ENCODE measurements at regions not wholly inside any gene's neighbourhood (a gene's known extent, or its start where the extent isn't known, plus 50 kb on each side); places are given as distances from the start of the nearest gene placed in this dataset.
A peak's percentile ranks its signal among the peaks of the same experiment; 100 is the strongest.

DNA sequence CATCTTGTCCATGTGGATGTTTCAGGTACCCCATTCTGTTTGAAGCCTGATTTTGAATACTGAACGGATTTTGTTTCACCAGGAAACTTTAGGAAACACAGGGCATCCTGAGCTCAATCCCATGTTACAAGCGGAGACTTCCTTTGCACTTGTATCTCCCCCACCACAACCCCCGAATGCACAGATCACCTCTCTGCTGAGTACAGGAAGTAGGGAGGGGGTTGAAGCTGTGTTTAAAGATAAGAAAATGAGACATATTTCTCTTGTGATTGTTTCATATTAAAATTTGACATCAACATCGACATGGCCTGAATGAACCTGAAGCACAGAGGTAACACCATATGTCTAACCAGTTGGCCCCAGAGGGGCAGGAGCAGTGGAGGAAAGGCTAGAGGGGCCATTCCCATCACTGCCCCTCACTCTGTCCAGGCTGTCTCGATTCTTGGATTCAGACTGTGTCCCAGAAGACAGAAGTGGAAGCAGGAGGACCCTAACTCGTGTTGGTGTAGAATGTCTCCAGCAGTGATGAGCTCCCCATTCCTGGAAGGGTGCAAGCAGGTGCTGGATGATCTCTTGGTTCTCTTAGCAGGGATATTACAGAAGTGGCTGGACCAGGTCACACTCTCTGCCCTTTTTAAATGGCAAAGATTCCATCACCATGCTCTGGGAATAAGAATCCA, 59.6 kb upstream of the IQSEC1 start:
- FAIRE-seq (no peak), DNase-seq (ENCODE audit: insufficient read length, low spot score) (no peak)
- TF ChIP-seq POLR2AphosphoS5 (IDR thresholded peaks at IDR 0.05; ENCODE audit: low read depth, low read length) (no peak), PAX5 (IDR thresholded peaks at IDR 0.05; ENCODE audit: insufficient read depth, low read length, severe bottlenecking) (no peak), SPI1 (IDR thresholded peaks at IDR 0.05; ENCODE audit: low read depth, low read length) (no peak), POLR2A (IDR thresholded peaks at IDR 0.05; ENCODE audit: low read depth, low read length) (no peak), TAF1 (IDR thresholded peaks at IDR 0.05; ENCODE audit: low read depth, low read length) (no peak), POU2F2 (IDR thresholded peaks at IDR 0.05; ENCODE audit: low read depth, low read length) (no peak)

DNA sequence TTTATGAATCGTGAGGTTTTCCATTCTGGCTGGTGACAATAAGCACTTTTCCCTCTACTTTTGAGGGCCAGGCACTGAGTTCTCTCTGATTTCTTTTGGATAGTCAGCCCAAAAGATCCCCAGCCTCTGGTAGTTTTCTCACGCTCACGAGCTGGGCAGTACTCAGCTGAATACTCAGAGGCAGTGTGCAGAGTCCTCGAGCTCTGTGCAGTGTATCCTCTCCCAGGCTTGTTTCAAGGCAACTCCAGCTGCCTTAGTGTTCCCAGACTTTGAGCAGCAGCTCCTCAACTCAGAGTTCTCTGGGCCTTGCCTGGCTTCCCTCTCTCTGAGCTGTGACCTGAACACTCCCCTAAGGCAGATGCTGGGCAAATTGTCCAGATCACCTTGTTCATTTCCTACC, 59.1 kb upstream of the IQSEC1 start:
- no peak for TF ChIP-seq TAF1 (IDR thresholded peaks at IDR 0.05; ENCODE audit: low read depth, low read length)
- TF ChIP-seq PAX5 (IDR thresholded peaks at IDR 0.05; ENCODE audit: insufficient read depth, low read length, severe bottlenecking) = no peak
- no peak for TF ChIP-seq SPI1 (IDR thresholded peaks at IDR 0.05; ENCODE audit: low read depth, low read length)
- TF ChIP-seq POLR2AphosphoS5 (IDR thresholded peaks at IDR 0.05; ENCODE audit: low read depth, low read length) = no peak
- no peak for TF ChIP-seq POU2F2 (IDR thresholded peaks at IDR 0.05; ENCODE audit: low read depth, low read length)
- no peak for TF ChIP-seq POLR2A (IDR thresholded peaks at IDR 0.05; ENCODE audit: low read depth, low read length)
- FAIRE-seq (no peak), DNase-seq (ENCODE audit: insufficient read length, low spot score) (no peak)

DNA sequence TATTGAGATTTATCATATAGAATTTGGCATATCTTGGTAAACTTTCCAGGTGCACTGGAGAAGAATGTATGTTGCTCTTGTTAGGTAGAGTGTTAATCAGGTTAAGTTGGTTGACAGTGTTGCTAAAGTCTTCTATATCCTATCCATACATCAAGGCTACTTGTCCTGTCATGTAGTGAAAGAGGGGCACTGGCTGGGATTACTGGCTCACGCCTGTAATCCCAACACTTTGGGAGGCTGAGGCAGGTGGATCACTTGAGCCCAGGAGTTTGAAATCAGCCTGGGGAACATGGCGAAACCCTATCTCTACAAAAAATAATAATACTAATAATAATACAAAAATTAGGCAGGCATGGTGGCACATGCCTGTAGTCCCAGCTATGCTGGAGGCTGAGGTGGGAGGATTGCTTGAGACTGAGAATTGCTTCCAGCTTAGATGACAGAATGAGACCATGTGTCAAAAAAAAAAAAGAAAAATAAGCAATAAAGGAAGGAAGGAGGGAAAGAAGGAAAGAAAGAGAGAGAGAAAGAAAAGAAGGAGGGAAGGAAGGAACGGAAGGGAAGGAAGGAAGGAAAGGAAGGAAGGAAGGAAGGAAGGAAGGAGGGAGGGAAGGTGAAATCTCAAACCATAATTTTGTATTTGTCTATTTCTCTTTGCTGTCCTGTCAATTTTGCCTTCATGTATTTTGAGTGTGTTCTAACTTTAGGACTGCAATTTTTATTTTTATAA, 57.4 kb upstream of the IQSEC1 start:
- TF ChIP-seq TAF1 (IDR thresholded peaks at IDR 0.05; ENCODE audit: low read depth, low read length) (no peak), POLR2A (IDR thresholded peaks at IDR 0.05; ENCODE audit: low read depth, low read length) (no peak), SPI1 (IDR thresholded peaks at IDR 0.05; ENCODE audit: low read depth, low read length) (no peak), POLR2AphosphoS5 (IDR thresholded peaks at IDR 0.05; ENCODE audit: low read depth, low read length) (no peak), POU2F2 (IDR thresholded peaks at IDR 0.05; ENCODE audit: low read depth, low read length) (no peak), PAX5 (IDR thresholded peaks at IDR 0.05; ENCODE audit: insufficient read depth, low read length, severe bottlenecking) (no peak)
- no peak for DNase-seq (ENCODE audit: insufficient read length, low spot score)
- FAIRE-seq = no peak

DNA sequence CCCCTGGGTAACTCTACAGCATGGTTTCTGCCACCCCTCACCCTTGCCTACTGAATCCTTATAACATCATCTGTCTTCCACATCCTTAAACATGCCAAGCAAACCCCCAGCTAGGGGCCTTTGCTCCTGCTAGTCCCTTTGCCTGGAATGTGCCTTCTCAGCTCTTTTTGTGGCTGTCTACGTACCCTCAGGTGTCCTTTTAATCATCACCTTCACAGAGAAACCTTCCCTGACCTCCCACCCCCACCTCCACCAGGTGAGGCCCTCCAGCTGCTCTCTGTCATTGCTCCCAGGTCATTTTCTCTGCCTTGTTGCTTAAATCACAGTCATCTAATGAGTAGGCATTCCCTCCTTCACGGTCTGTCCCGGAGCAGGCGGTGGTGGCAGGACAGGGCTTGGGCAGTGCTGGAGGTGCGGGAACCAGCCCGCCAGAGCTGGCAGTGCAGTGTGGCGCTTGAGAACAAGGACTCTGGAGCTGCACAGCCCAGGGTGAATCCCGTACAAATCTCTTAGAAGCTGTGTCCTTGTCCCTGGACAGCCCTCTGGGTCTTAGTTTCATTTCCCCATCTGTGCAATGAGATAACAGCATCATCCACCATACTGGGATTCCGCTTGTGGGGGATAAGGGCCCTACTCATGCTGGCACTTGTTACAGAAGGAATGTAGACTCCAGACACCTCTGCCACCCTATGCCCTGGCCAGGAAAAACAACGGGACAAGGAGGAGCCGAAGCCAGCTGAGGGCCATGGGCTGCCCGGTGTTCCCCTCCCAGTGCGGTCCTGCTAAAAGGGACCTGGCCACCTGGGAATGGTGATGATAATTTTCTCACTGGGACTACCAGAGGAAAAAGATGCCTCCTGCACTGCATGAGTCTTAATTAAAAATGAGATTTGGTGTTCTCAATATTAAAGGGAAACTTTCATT, 52.1 kb upstream of the IQSEC1 start:
- no peak for FAIRE-seq
- DNase-seq (ENCODE audit: insufficient read length, low spot score) = no peak
- TF ChIP-seq SPI1 (IDR thresholded peaks at IDR 0.05; ENCODE audit: low read depth, low read length) = peak; percentile 14; the same call in 1 of the 2 replicates
- TF ChIP-seq TAF1 (IDR thresholded peaks at IDR 0.05; ENCODE audit: low read depth, low read length) = no peak
- no peak for TF ChIP-seq POLR2A (IDR thresholded peaks at IDR 0.05; ENCODE audit: low read depth, low read length)
- TF ChIP-seq PAX5 (IDR thresholded peaks at IDR 0.05; ENCODE audit: insufficient read depth, low read length, severe bottlenecking) = no peak

DNA sequence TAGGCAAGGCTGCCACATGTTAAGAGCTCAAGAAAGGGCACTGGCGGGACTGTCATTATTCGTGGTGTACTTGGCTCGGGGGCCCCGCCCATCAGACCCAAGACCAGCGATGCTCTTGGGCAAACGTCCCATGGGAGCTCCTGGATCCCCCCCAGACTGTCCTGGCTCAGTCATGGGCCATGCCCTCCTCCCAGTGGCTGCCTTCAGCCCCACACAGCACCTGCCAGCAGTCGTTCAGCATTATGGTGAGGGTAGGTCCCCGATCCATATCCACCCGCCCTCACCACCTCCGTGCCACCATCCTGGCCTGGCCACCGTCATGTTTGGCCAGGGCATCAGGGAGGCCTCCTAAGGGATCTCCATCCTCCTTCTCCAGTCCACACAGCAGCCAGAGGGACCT, 51.4 kb upstream of the IQSEC1 start:
- FAIRE-seq = no peak
- TF ChIP-seq TAF1 (IDR thresholded peaks at IDR 0.05; ENCODE audit: low read depth, low read length) (no peak), PAX5 (IDR thresholded peaks at IDR 0.05; ENCODE audit: insufficient read depth, low read length, severe bottlenecking) (no peak), SPI1 (IDR thresholded peaks at IDR 0.05; ENCODE audit: low read depth, low read length) (no peak), POLR2AphosphoS5 (IDR thresholded peaks at IDR 0.05; ENCODE audit: low read depth, low read length) (no peak), POU2F2 (IDR thresholded peaks at IDR 0.05; ENCODE audit: low read depth, low read length) (no peak), POLR2A (IDR thresholded peaks at IDR 0.05; ENCODE audit: low read depth, low read length) (no peak)
- DNase-seq (ENCODE audit: insufficient read length, low spot score) = no peak

DNA sequence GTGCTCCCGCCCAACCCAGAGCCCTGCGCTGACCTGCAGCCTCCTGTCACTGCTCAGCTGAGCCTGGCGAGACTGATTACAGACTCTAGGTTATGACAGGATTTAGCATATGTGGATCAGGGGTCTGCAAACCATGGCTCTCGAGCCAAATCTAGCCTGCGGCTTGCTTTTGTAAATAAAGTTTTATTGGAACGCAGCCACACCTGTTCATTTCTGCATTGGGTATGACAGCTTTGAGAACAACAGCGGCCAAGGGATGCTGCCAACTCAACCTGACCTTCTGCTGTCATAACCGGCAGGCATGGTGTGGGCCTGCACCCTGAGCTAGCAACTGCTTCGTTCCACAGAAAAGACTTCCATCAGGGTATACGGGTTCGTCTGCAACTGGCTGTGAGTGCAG, 50.5 kb upstream of the IQSEC1 start:
- FAIRE-seq (no peak), DNase-seq (ENCODE audit: insufficient read length, low spot score) (no peak)
- no peak for TF ChIP-seq SPI1 (IDR thresholded peaks at IDR 0.05; ENCODE audit: low read depth, low read length)
- no peak for TF ChIP-seq PAX5 (IDR thresholded peaks at IDR 0.05; ENCODE audit: insufficient read depth, low read length, severe bottlenecking)
- no peak for TF ChIP-seq TAF1 (IDR thresholded peaks at IDR 0.05; ENCODE audit: low read depth, low read length)
- no peak for TF ChIP-seq POU2F2 (IDR thresholded peaks at IDR 0.05; ENCODE audit: low read depth, low read length)

DNA sequence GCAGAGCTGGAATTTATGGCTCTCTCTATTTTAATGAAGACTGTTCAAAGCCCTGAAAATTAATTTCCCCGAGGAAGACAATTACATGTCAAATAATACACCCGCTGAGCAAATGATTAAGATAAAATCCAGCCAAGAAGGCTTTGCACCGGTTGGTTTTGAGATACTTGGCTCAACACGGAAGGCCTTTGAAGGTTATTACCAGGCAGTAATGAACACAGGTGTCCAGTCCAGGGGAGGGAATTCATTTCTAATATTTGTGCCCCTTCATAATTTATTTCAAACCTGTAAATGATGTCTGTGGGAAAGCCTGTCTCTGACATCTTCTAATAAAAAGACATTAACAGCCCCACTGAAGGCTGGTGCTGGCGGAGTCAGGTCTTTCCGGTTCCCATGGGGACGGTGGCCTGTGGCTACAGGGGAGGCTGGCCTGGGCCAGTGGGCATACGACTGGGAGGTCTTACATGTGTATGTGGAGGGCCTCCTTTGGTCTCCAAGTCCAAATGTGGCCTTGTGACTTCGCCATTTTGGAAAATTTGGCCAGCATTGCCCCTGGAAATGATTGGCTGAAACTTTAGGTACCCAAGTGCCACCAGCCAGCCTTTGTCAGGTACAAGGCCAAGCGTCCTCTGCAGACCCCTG, 49.9 kb upstream of the IQSEC1 start:
- DNase-seq (ENCODE audit: insufficient read length, low spot score) = no peak
- FAIRE-seq = no peak

More for the DNA sequence above, 49.9 kb upstream of the IQSEC1 start:
- TF ChIP-seq POLR2AphosphoS5 (IDR thresholded peaks at IDR 0.05; ENCODE audit: low read depth, low read length) (no peak), TAF1 (IDR thresholded peaks at IDR 0.05; ENCODE audit: low read depth, low read length) (no peak), POU2F2 (IDR thresholded peaks at IDR 0.05; ENCODE audit: low read depth, low read length) (no peak), PAX5 (IDR thresholded peaks at IDR 0.05; ENCODE audit: insufficient read depth, low read length, severe bottlenecking) (no peak)
